HPDE6-E6E7 (cell line): ENCODE measurements at regions not wholly inside any gene's neighbourhood (a gene's known extent, or its start where the extent isn't known, plus 50 kb on each side); places are given as distances from the start of the nearest gene placed in this dataset.

ENCODE experiments used
- DNase-seq: peaks from one replicate; pipeline ENCODE4 v3.0.0; 2011; ENCODE audit warnings: missing footprints; ENCODE audit errors: extremely low spot score

GRCh38 chr10:22766693-22767092 is 52.3 kb upstream of the PIP4K2A start:
- DNase-seq: no peak

- DNase-seq: no peak
Measured at GRCh38 chr10:22765660-22766547, 51.5 kb upstream of the PIP4K2A start.

GRCh38 chr10:22764639-22765038 is 50.3 kb upstream of the PIP4K2A start:
- no peak for DNase-seq
